Type B pancreatic cell (in vitro differentiated cells): ENCODE measurements at regions not wholly inside any gene's neighbourhood (a gene's known extent, or its start where the extent isn't known, plus 50 kb on each side); places are given as distances from the start of the nearest gene placed in this dataset.

Experiments used
- DNase-seq: peaks from one replicate; pipeline ENCODE4 v3.0.0; 2021; ENCODE audit warnings: mixed read lengths; ENCODE audit not compliant: unreplicated experiment; ENCODE audit errors: extremely low spot score
- H3K27ac Mint-ChIP-seq: 2 replicates; pipeline ENCODE4 v1.8.0; 2021; ENCODE audit warnings: mild to moderate bottlenecking, mixed read lengths
- H3K27me3 Mint-ChIP-seq: 2 replicates; pipeline ENCODE4 v1.8.0; 2021; ENCODE audit warnings: mixed read lengths
- H3K36me3 Mint-ChIP-seq: 2 replicates; pipeline ENCODE4 v1.8.0; 2021; ENCODE audit warnings: mixed read lengths
- H3K4me1 Mint-ChIP-seq: one replicate; pipeline ENCODE4 v1.8.0; 2021; ENCODE audit warnings: mixed read lengths; ENCODE audit not compliant: unreplicated experiment
- H3K4me3 Mint-ChIP-seq: 2 replicates; pipeline ENCODE4 v1.8.0; 2021; ENCODE audit warnings: mild to moderate bottlenecking, mixed read lengths
- H3K9me3 Mint-ChIP-seq: 2 replicates; pipeline ENCODE4 v1.8.0; 2021; ENCODE audit warnings: mixed read lengths
- TF ChIP-seq, protein P1 (sequence below): fragments of 200-600 bp; sonication (generic); conservative IDR thresholded peaks from 2 replicates; pipeline ENCODE4 v1.5.0; 2021; ENCODE audit warnings: antibody characterized with exemption, mild to moderate bottlenecking

DNA sequence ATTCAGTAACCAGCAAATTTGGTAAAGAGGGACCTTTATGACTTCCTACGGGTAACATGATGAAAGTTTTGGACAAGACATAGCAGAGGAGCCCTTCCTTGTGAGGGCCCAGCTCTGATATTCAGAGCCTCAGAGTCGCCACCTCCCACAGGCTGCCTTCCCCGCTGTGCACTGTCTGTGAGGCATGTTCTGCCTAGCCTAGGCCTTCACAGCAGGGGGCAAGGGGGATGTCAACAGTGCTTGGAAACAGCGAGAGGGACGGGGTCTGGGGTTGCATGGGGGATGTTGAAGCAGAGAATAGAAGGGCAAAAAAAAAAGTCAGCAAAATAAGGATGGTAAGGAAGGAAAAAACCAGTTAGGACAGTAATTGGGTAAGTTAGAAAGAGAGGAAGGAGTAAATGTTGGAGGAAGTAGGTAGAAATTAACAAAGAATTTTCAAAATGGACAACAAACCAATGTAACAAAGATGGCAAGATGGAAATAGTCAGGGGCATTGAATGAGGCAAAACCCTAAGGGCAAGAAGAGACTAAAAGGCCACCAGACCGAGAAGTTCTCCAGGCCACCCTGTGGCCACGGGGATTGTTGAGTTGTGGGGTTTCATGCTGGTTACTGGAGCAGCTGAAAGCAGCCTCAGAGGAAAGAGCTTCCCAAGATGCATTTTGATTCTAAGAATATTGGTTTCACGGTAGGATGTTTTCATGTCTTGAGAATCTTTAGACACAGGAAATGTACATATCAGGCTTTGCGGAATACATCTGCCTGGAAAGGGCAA, 139.8 kb downstream of the LY86 start:
- Mint-ChIP-seq H3K4me1 (peaks cover 25% of the 10 kb centered on the region), H3K4me3 (no peak overlapping the region), H3K27me3 (no peaks in the 10 kb centered on the region), H3K27ac (no peak overlapping the region), H3K9me3 (no peaks in the 10 kb centered on the region), H3K36me3 (no peaks in the 10 kb centered on the region)
- TF ChIP-seq, protein P1, sequence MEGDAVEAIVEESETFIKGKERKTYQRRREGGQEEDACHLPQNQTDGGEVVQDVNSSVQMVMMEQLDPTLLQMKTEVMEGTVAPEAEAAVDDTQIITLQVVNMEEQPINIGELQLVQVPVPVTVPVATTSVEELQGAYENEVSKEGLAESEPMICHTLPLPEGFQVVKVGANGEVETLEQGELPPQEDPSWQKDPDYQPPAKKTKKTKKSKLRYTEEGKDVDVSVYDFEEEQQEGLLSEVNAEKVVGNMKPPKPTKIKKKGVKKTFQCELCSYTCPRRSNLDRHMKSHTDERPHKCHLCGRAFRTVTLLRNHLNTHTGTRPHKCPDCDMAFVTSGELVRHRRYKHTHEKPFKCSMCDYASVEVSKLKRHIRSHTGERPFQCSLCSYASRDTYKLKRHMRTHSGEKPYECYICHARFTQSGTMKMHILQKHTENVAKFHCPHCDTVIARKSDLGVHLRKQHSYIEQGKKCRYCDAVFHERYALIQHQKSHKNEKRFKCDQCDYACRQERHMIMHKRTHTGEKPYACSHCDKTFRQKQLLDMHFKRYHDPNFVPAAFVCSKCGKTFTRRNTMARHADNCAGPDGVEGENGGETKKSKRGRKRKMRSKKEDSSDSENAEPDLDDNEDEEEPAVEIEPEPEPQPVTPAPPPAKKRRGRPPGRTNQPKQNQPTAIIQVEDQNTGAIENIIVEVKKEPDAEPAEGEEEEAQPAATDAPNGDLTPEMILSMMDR, result peak; percentile 19
- DNase-seq, result no peak

DNA sequence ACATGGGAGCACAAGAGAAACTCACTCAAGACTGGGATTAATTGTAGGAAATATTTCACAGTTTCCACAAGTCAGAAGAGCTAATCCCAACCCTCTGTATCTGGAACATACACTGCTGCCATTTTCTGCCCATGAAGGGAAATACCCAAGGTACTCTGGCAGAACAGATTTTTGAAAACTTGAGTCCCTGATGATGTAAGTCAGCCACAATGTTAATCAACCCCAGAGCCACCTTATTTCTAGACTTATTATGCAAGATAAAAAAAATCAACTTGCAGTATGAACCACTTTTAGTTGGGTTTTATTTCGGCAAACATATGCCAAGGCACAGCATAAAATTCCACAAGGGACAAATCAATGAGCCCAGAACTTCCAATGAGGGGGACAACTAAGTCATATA, 141.5 kb downstream of the LY86 start:
- Mint-ChIP-seq H3K27ac (no peak overlapping the region), H3K36me3 (no peaks in the 10 kb centered on the region), H3K27me3 (peaks cover 9% of the 10 kb centered on the region), H3K9me3 (no peaks in the 10 kb centered on the region), H3K4me1 (peaks cover 20% of the 10 kb centered on the region), H3K4me3 (no peak overlapping the region)
- TF ChIP-seq, protein P1, result no peak
- DNase-seq, result no peak

DNA sequence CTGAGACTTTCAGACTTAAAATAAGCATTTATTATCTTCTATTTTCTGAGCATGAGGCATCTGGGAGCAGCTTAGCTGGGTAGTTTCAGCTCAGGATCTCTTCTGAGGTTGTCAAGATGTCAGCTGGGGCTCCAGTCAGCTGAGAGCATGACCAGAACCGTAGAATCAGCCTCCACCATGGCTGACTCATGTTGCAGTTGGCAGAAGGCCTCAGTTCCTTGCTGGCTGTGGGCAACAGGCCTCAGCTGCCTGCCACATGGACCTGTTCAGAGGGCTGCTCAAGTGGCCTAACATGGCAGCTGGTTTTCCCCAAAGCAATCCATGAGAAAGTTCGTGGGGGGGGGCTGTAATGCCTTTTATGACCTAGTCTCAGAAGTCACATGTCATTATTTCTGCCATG, 142.3 kb downstream of the LY86 start:
- TF ChIP-seq, protein P1, result no peak
- peaks cover 9% of the 10 kb centered on the region for H3K27me3 Mint-ChIP-seq

DNA sequence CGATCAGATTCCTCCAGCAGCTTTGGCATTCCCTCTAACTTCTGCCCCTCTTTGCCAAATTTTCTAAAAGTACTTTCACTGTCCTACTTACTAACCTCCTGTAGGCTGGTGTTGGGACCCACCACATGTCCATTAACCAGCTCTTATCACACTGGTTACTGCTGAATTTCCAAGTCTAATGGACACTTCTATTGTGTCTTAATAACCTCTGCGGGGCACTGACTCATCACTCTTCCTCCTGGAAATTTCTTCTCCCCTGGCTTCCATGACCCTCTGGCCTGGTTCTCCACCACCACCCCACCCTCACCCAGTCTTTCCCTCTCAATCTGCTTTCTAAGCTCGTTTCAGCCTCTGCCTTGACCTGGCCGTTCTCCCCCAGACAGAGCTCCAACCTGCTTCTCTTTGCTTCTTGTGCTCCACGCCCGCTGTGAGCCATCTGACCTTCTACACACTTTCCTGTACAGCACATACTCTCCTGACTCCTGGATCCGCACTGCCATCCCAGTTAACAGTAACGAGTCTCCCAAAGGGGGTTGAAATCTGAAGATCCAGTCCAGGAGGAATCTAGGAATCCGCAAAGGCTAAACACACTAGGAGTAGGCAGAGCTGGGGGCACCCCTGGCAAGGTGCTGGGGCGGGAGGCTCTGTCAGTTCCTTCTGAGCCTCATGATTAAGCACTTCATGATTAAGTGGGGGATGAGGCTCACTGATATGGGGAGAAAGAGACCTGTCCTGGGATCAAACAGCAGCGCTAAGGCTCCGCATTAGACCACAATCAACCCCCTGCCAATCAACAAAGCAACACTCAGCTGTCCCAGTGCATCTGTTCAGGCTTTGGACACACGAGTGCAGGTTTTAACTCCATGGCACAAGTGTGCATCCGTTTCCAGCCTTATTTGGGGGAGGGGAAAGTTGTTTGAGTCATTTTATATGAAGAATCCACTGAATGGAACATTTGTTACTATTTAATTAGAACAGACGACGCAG, 146.3 kb downstream of the LY86 start:
- no peaks in the 10 kb centered on the region for H3K36me3 Mint-ChIP-seq
- TF ChIP-seq, protein P1, result no peak
- no peak overlapping the region for H3K4me3 Mint-ChIP-seq
- DNase-seq, result no peak
- H3K27ac Mint-ChIP-seq, result peak overlapping the region; percentile 44
- H3K9me3 Mint-ChIP-seq, result peaks cover 7% of the 10 kb centered on the region
- peaks cover 16% of the 10 kb centered on the region for H3K4me1 Mint-ChIP-seq
- H3K27me3 Mint-ChIP-seq, result peaks cover 13% of the 10 kb centered on the region

More for the DNA sequence above, 142.3 kb downstream of the LY86 start:
- no peak for DNase-seq
- Mint-ChIP-seq H3K4me3 (no peak overlapping the region), H3K27ac (no peak overlapping the region), H3K4me1 (peaks cover 13% of the 10 kb centered on the region), H3K36me3 (no peaks in the 10 kb centered on the region), H3K9me3 (no peaks in the 10 kb centered on the region)

DNA sequence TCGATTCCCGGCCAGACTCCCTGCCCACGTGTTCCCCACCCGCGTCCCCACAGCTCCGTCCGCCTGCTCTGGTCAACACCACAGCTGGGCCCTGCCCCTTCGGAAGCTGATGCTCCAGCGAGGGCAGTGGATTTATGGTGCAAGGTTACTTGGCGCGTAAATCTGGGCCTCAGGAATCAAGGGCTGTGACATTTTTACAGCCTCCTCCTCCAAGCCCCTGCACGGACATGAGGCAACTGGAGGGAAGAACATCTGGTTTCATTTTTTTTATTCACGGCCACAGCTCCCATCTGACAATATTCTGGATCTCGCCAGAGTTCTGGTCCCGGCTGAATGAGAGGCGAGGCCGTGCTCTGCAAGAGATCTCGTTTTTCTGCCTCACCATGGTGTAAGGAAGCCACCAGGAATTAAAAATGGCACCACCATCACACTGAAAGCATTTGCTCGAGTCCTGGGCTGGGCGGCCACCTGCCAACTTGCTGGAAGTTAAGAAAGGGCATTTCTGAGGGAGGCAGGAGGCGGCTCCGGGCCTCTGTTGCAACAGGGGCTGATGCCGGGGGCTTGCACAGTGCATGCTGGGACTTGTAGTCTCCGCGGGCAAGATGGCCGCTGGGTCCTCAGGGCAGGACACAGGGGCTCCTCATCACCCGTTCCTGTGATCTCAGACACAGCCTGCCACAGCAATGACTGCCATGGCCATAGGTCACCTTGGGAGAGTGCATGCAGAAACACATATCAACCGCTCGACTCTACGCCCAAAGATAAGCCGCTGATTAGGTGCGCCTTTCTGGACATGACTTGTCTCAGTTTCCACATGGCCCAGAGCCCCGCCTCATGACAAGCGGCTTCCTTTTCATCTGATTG, 148.5 kb downstream of the LY86 start:
- peaks cover 7% of the 10 kb centered on the region for H3K9me3 Mint-ChIP-seq
- H3K27ac Mint-ChIP-seq, result no peak overlapping the region
- no peaks in the 10 kb centered on the region for H3K36me3 Mint-ChIP-seq
- H3K27me3 Mint-ChIP-seq, result peaks cover 13% of the 10 kb centered on the region
- H3K4me3 Mint-ChIP-seq, result peak overlapping the region; percentile 56
- peaks cover 20% of the 10 kb centered on the region for H3K4me1 Mint-ChIP-seq
- DNase-seq, result no peak
- TF ChIP-seq, protein P1, result no peak
